ENCODE measurements at regions not wholly inside any gene's neighbourhood (a gene's known extent, or its start where the extent isn't known, plus 50 kb on each side); places are given as distances from the start of the nearest gene placed in this dataset.

- Histone ChIP-seq H3K9me3 (ENCODE audit: control insufficient read depth in 2 of 2, low read length in 2 of 2) (no peaks in the 10 kb centered on the region), H3K27me3 (ENCODE audit: control insufficient read depth in 2 of 2, insufficient read depth in 2 of 2, low read length in 2 of 2) (no peaks in the 10 kb centered on the region), H3K4me1 (ENCODE audit: control insufficient read depth in 2 of 2, insufficient read depth in 2 of 2, low read length in 2 of 2) (no peaks in the 10 kb centered on the region), H3K9ac (ENCODE audit: low read depth in 1 of 2, low read length in 2 of 2) (no peak overlapping the region), H3K4me3 (ENCODE audit: low read length in 2 of 2) (no peak overlapping the region), H3K27ac (ENCODE audit: low read depth in 2 of 2, low read length in 2 of 2) (no peak overlapping the region), H3K36me3 (ENCODE audit: control insufficient read depth in 2 of 2, insufficient read depth in 2 of 2, low read length in 2 of 2) (no peaks in the 10 kb centered on the region)
These were observed 373.4 kb downstream of the SEC16B start for GRCh38 chr1:177596485-177596884.

GRCh38 chr1:177593105-177593504 is 376.8 kb downstream of the SEC16B start:
- Histone ChIP-seq H3K4me1 (ENCODE audit: control insufficient read depth in 2 of 2, insufficient read depth in 2 of 2, low read length in 2 of 2) (peaks cover 3 to 9% of the 10 kb centered on the region in 2 donors), H3K36me3 (ENCODE audit: control insufficient read depth in 2 of 2, insufficient read depth in 2 of 2, low read length in 2 of 2) (no peaks in the 10 kb centered on the region), H3K27ac (ENCODE audit: low read depth in 2 of 2, low read length in 2 of 2) (no peak overlapping the region)

GRCh38 chr1:177592624-177593023 is 377.2 kb downstream of the SEC16B start:
- Histone ChIP-seq H3K27me3 (ENCODE audit: control insufficient read depth in 2 of 2, insufficient read depth in 2 of 2, low read length in 2 of 2) (no peaks in the 10 kb centered on the region), H3K4me1 (ENCODE audit: control insufficient read depth in 2 of 2, insufficient read depth in 2 of 2, low read length in 2 of 2) (peaks cover 3 to 9% of the 10 kb centered on the region in 2 donors), H3K4me3 (ENCODE audit: low read length in 2 of 2) (no peak overlapping the region), H3K27ac (ENCODE audit: low read depth in 2 of 2, low read length in 2 of 2) (no peak overlapping the region), H3K9me3 (ENCODE audit: control insufficient read depth in 2 of 2, low read length in 2 of 2) (no peaks in the 10 kb centered on the region), H3K36me3 (ENCODE audit: control insufficient read depth in 2 of 2, insufficient read depth in 2 of 2, low read length in 2 of 2) (no peaks in the 10 kb centered on the region), H3K9ac (ENCODE audit: low read depth in 1 of 2, low read length in 2 of 2) (no peak overlapping the region)

More at GRCh38 chr1:177593105-177593504, 376.8 kb downstream of the SEC16B start:
- no peaks in the 10 kb centered on the region for H3K27me3 ChIP-seq (ENCODE audit: control insufficient read depth in 2 of 2, insufficient read depth in 2 of 2, low read length in 2 of 2)
- H3K9ac ChIP-seq (ENCODE audit: low read depth in 1 of 2, low read length in 2 of 2) = no peak overlapping the region
- no peak overlapping the region for H3K4me3 ChIP-seq (ENCODE audit: low read length in 2 of 2)
- H3K9me3 ChIP-seq (ENCODE audit: control insufficient read depth in 2 of 2, low read length in 2 of 2) = no peaks in the 10 kb centered on the region

- H3K27me3 ChIP-seq (ENCODE audit: control insufficient read depth in 2 of 2, insufficient read depth in 2 of 2, low read length in 2 of 2) = no peaks in the 10 kb centered on the region
- no peaks in the 10 kb centered on the region for H3K36me3 ChIP-seq (ENCODE audit: control insufficient read depth in 2 of 2, insufficient read depth in 2 of 2, low read length in 2 of 2)
- H3K9ac ChIP-seq (ENCODE audit: low read depth in 1 of 2, low read length in 2 of 2) = no peak overlapping the region
- H3K4me1 ChIP-seq (ENCODE audit: control insufficient read depth in 2 of 2, insufficient read depth in 2 of 2, low read length in 2 of 2) = peaks cover 3 to 15% of the 10 kb centered on the region in 2 donors
- H3K9me3 ChIP-seq (ENCODE audit: control insufficient read depth in 2 of 2, low read length in 2 of 2) = no peaks in the 10 kb centered on the region
- H3K4me3 ChIP-seq (ENCODE audit: low read length in 2 of 2) = no peak overlapping the region
- no peak overlapping the region for H3K27ac ChIP-seq (ENCODE audit: low read depth in 2 of 2, low read length in 2 of 2)
These were observed 378.7 kb downstream of the SEC16B start for GRCh38 chr1:177591155-177591554.

DNA sequence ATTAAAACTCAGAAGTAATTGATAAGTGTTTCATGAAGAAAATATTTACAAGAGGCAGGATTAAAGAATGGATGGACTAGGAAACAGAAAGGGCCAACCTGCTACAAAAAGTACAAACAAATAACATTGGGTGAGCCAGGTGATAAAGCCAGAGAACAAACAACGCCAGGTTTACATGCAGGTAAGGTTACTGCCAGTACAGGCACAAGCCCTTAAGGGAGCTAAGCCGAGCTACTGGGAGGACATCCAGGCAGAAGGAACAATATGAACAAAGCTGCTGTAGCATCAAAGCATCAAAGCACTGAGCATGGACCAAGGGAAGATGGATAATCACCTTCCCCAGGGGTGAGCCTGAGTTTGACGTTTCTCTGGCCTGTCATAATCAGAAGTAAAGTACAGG is 380.7 kb downstream of the SEC16B start:
- no peak overlapping the region for H3K27ac ChIP-seq (ENCODE audit: low read depth in 2 of 2, low read length in 2 of 2)
- no peaks in the 10 kb centered on the region for H3K27me3 ChIP-seq (ENCODE audit: control insufficient read depth in 2 of 2, insufficient read depth in 2 of 2, low read length in 2 of 2)
- H3K36me3 ChIP-seq (ENCODE audit: control insufficient read depth in 2 of 2, insufficient read depth in 2 of 2, low read length in 2 of 2) = no peaks in the 10 kb centered on the region
- H3K9me3 ChIP-seq (ENCODE audit: control insufficient read depth in 2 of 2, low read length in 2 of 2) = no peaks in the 10 kb centered on the region
- H3K9ac ChIP-seq (ENCODE audit: low read depth in 1 of 2, low read length in 2 of 2) = no peak overlapping the region
- H3K4me1 ChIP-seq (ENCODE audit: control insufficient read depth in 2 of 2, insufficient read depth in 2 of 2, low read length in 2 of 2) = peaks cover 11 to 27% of the 10 kb centered on the region in 2 donors
- H3K4me3 ChIP-seq (ENCODE audit: low read length in 2 of 2) = peak overlapping the region in 1 of 2 donors; percentile 22

GRCh38 chr1:177586429-177586828 is 383.4 kb downstream of the SEC16B start:
- no peaks in the 10 kb centered on the region for H3K36me3 ChIP-seq (ENCODE audit: control insufficient read depth in 2 of 2, insufficient read depth in 2 of 2, low read length in 2 of 2)
- no peaks in the 10 kb centered on the region for H3K9me3 ChIP-seq (ENCODE audit: control insufficient read depth in 2 of 2, low read length in 2 of 2)
- H3K27me3 ChIP-seq (ENCODE audit: control insufficient read depth in 2 of 2, insufficient read depth in 2 of 2, low read length in 2 of 2) = no peaks in the 10 kb centered on the region
- no peak overlapping the region for H3K4me3 ChIP-seq (ENCODE audit: low read length in 2 of 2)
- H3K4me1 ChIP-seq (ENCODE audit: control insufficient read depth in 2 of 2, insufficient read depth in 2 of 2, low read length in 2 of 2) = peaks cover 11 to 27% of the 10 kb centered on the region in 2 donors
- peak overlapping the region; percentile 5 to 24 for H3K27ac ChIP-seq (ENCODE audit: low read depth in 2 of 2, low read length in 2 of 2)
- no peak overlapping the region for H3K9ac ChIP-seq (ENCODE audit: low read depth in 1 of 2, low read length in 2 of 2)

- Histone ChIP-seq H3K4me3 (ENCODE audit: low read length in 2 of 2) (no peak overlapping the region), H3K36me3 (ENCODE audit: control insufficient read depth in 2 of 2, insufficient read depth in 2 of 2, low read length in 2 of 2) (no peaks in the 10 kb centered on the region), H3K9me3 (ENCODE audit: control insufficient read depth in 2 of 2, low read length in 2 of 2) (no peaks in the 10 kb centered on the region), H3K27me3 (ENCODE audit: control insufficient read depth in 2 of 2, insufficient read depth in 2 of 2, low read length in 2 of 2) (no peaks in the 10 kb centered on the region), H3K9ac (ENCODE audit: low read depth in 1 of 2, low read length in 2 of 2) (no peak overlapping the region), H3K4me1 (ENCODE audit: control insufficient read depth in 2 of 2, insufficient read depth in 2 of 2, low read length in 2 of 2) (peaks cover 11 to 30% of the 10 kb centered on the region in 2 donors), H3K27ac (ENCODE audit: low read depth in 2 of 2, low read length in 2 of 2) (peak overlapping the region; percentile 73 to 78)
These were observed 384.3 kb downstream of the SEC16B start for GRCh38 chr1:177585302-177586220.

DNA sequence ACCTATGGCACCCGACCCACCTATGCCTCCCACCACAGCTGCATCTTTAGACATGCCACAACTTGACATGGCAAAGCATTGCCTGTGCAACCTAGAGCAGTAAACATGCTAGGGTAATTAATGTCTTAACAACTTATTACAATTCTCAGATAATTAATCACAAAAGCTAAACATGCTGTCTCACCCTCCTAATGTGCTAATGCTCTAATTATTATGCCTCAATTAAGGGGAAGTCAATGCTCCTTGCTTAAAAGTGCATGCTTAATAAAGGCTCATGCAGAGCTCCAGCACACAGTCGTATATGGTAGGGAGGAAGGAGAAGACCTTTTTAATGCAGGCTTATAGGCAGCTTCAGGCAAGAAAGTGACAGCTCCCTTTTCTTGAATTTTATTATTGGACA is 396.0 kb downstream of the SEC16B start:
- no peaks in the 10 kb centered on the region for H3K27me3 ChIP-seq (ENCODE audit: control insufficient read depth in 2 of 2, insufficient read depth in 2 of 2, low read length in 2 of 2)
- peaks cover 0 to 7% of the 10 kb centered on the region in 2 donors for H3K4me1 ChIP-seq (ENCODE audit: control insufficient read depth in 2 of 2, insufficient read depth in 2 of 2, low read length in 2 of 2)
- no peaks in the 10 kb centered on the region for H3K36me3 ChIP-seq (ENCODE audit: control insufficient read depth in 2 of 2, insufficient read depth in 2 of 2, low read length in 2 of 2)
- no peak overlapping the region for H3K4me3 ChIP-seq (ENCODE audit: low read length in 2 of 2)
- no peak overlapping the region for H3K9ac ChIP-seq (ENCODE audit: low read depth in 1 of 2, low read length in 2 of 2)
- no peaks in the 10 kb centered on the region for H3K9me3 ChIP-seq (ENCODE audit: control insufficient read depth in 2 of 2, low read length in 2 of 2)
- no peak overlapping the region for H3K27ac ChIP-seq (ENCODE audit: low read depth in 2 of 2, low read length in 2 of 2)

DNA sequence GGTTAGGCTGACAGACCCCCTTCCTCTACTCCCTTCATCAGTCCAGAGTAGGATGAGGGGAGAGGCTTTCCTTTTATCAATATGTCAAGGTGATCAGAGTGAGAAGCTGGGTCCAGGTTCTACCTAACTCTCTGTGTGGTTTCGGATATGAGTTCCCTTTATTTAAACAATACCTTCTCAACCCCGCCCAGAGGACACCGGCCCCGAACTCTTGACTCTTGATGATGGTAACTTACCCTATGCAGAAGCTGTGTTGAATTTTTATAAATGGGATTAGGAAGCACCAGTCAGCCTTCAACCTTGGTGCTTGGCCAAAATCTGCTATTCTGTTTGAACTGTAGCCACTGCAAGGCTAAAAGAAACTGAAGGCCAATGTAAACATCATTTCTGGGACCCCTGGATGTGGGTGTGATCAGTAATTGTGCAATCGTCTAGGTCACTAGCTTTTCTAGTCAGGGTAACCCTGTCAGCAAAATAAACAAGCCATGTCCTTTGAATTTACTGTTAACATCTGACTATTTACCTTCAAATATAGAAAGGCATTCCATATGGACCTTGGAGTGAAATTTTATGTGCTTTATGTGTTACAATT is 398.3 kb downstream of the SEC16B start:
- Histone ChIP-seq H3K4me3 (ENCODE audit: low read length in 2 of 2) (no peak overlapping the region), H3K27me3 (ENCODE audit: control insufficient read depth in 2 of 2, insufficient read depth in 2 of 2, low read length in 2 of 2) (no peaks in the 10 kb centered on the region), H3K4me1 (ENCODE audit: control insufficient read depth in 2 of 2, insufficient read depth in 2 of 2, low read length in 2 of 2) (peaks cover 3 to 11% of the 10 kb centered on the region in 2 donors), H3K9me3 (ENCODE audit: control insufficient read depth in 2 of 2, low read length in 2 of 2) (peaks cover 0 to 2% of the 10 kb centered on the region in 2 donors), H3K27ac (ENCODE audit: low read depth in 2 of 2, low read length in 2 of 2) (no peak overlapping the region), H3K9ac (ENCODE audit: low read depth in 1 of 2, low read length in 2 of 2) (no peak overlapping the region), H3K36me3 (ENCODE audit: control insufficient read depth in 2 of 2, insufficient read depth in 2 of 2, low read length in 2 of 2) (no peaks in the 10 kb centered on the region)

DNA sequence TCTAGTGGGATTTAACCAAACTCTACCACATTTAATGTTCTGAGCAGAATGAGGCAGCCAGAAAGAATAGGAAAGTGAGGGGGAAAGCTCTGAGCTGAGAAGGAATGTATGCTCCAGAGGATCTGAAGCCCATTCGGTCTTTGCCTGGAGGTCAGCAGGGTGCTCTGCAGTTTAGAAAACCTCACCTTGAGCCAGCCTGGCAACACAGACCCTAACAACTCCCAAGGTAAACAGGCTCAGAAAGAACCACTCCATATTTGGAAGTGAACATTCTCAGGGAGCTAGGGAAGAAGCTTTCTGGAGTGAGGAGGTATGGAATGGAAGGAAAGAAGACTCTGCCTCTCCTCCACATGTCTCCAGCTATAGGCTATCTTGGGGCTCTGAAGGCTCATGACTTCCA is 398.8 kb downstream of the SEC16B start:
- Histone ChIP-seq H3K27me3 (ENCODE audit: control insufficient read depth in 2 of 2, insufficient read depth in 2 of 2, low read length in 2 of 2) (no peaks in the 10 kb centered on the region), H3K9me3 (ENCODE audit: control insufficient read depth in 2 of 2, low read length in 2 of 2) (peaks cover 0 to 2% of the 10 kb centered on the region in 2 donors), H3K4me1 (ENCODE audit: control insufficient read depth in 2 of 2, insufficient read depth in 2 of 2, low read length in 2 of 2) (peaks cover 3 to 14% of the 10 kb centered on the region in 2 donors), H3K27ac (ENCODE audit: low read depth in 2 of 2, low read length in 2 of 2) (no peak overlapping the region), H3K9ac (ENCODE audit: low read depth in 1 of 2, low read length in 2 of 2) (no peak overlapping the region), H3K36me3 (ENCODE audit: control insufficient read depth in 2 of 2, insufficient read depth in 2 of 2, low read length in 2 of 2) (no peaks in the 10 kb centered on the region), H3K4me3 (ENCODE audit: low read length in 2 of 2) (no peak overlapping the region)

Data from mucosa of rectum (tissue), 2 donors.